ENCODE measurements at regions not wholly inside any gene's neighbourhood (a gene's known extent, or its start where the extent isn't known, plus 50 kb on each side); places are given as distances from the start of the nearest gene placed in this dataset.

GRCh38 chr2:5521461-5521860 is 170.7 kb upstream of the SOX11 start:
- DNase-seq (ENCODE audit: low read depth) = no peak
- H3K27me3 ChIP-seq (ENCODE audit: control insufficient read depth, insufficient read depth, low read length) = no peaks in the 10 kb centered on the region
- no peaks in the 10 kb centered on the region for H3K36me3 ChIP-seq (ENCODE audit: control insufficient read depth, insufficient read depth, low read length)
- no peak overlapping the region for H3K4me3 ChIP-seq (ENCODE audit: low read depth, low read length)
- no peak for TF ChIP-seq CTCF (IDR thresholded peaks at IDR 0.05; ENCODE audit: insufficient read depth, low read length, poor library complexity, severe bottlenecking)

- DNase-seq (ENCODE audit: low read depth) = no peak
- TF ChIP-seq CTCF (IDR thresholded peaks at IDR 0.05; ENCODE audit: insufficient read depth, low read length, poor library complexity, severe bottlenecking) = no peak
- Histone ChIP-seq H3K4me3 (ENCODE audit: low read depth, low read length) (no peak overlapping the region), H3K36me3 (ENCODE audit: control insufficient read depth, insufficient read depth, low read length) (no peaks in the 10 kb centered on the region), H3K27me3 (ENCODE audit: control insufficient read depth, insufficient read depth, low read length) (no peaks in the 10 kb centered on the region)
Observed at GRCh38 chr2:5524551-5524950, 167.6 kb upstream of the SOX11 start.

GRCh38 chr2:5528706-5529105 is 163.5 kb upstream of the SOX11 start:
- DNase-seq (ENCODE audit: low read depth) = no peak
- TF ChIP-seq CTCF (IDR thresholded peaks at IDR 0.05; ENCODE audit: insufficient read depth, low read length, poor library complexity, severe bottlenecking) = no peak
- no peaks in the 10 kb centered on the region for H3K27me3 ChIP-seq (ENCODE audit: control insufficient read depth, insufficient read depth, low read length)
- H3K4me3 ChIP-seq (ENCODE audit: low read depth, low read length) = no peak overlapping the region
- H3K36me3 ChIP-seq (ENCODE audit: control insufficient read depth, insufficient read depth, low read length) = no peaks in the 10 kb centered on the region

GRCh38 chr2:5530011-5530696 is 162.0 kb upstream of the SOX11 start:
- TF ChIP-seq CTCF (IDR thresholded peaks at IDR 0.05; ENCODE audit: insufficient read depth, low read length, poor library complexity, severe bottlenecking) = no peak
- DNase-seq (ENCODE audit: low read depth) = no peak
- H3K36me3 ChIP-seq (ENCODE audit: control insufficient read depth, insufficient read depth, low read length) = no peaks in the 10 kb centered on the region
- no peak overlapping the region for H3K4me3 ChIP-seq (ENCODE audit: low read depth, low read length)
- no peaks in the 10 kb centered on the region for H3K27me3 ChIP-seq (ENCODE audit: control insufficient read depth, insufficient read depth, low read length)

- no peaks in the 10 kb centered on the region for H3K36me3 ChIP-seq (ENCODE audit: control insufficient read depth, insufficient read depth, low read length)
- peaks cover 2% of the 10 kb centered on the region for H3K27me3 ChIP-seq (ENCODE audit: control insufficient read depth, insufficient read depth, low read length)
- H3K4me3 ChIP-seq (ENCODE audit: low read depth, low read length) = no peak overlapping the region
- DNase-seq (ENCODE audit: low read depth) = no peak
- no peak for TF ChIP-seq CTCF (IDR thresholded peaks at IDR 0.05; ENCODE audit: insufficient read depth, low read length, poor library complexity, severe bottlenecking)
Observed at GRCh38 chr2:5535301-5535700, 156.9 kb upstream of the SOX11 start.

- no peak overlapping the region for H3K4me3 ChIP-seq (ENCODE audit: low read depth, low read length)
- DNase-seq (ENCODE audit: low read depth) = no peak
- H3K27me3 ChIP-seq (ENCODE audit: control insufficient read depth, insufficient read depth, low read length) = peaks cover 2% of the 10 kb centered on the region
- H3K36me3 ChIP-seq (ENCODE audit: control insufficient read depth, insufficient read depth, low read length) = no peaks in the 10 kb centered on the region
- TF ChIP-seq CTCF (IDR thresholded peaks at IDR 0.05; ENCODE audit: insufficient read depth, low read length, poor library complexity, severe bottlenecking) = no peak
Observed at GRCh38 chr2:5537180-5537688, 154.9 kb upstream of the SOX11 start.
